ENCODE measurements at regions not wholly inside any gene's neighbourhood (a gene's known extent, or its start where the extent isn't known, plus 50 kb on each side); places are given as distances from the start of the nearest gene placed in this dataset.

GRCh38 chr5:144024090-144024489 lies 146.4 kb downstream of the YIPF5 start:
- TF ChIP-seq CTCF (conservative IDR thresholded peaks at IDR 0.05; ENCODE audit: low read depth, low read length) (no peak), EZH2 (IDR thresholded peaks at IDR 0.05; ENCODE audit: borderline replicate concordance, low read depth, low read length, poor library complexity, severe bottlenecking) (no peak)
